ENCODE measurements at regions not wholly inside any gene's neighbourhood (a gene's known extent, or its start where the extent isn't known, plus 50 kb on each side); places are given as distances from the start of the nearest gene placed in this dataset.

DNA sequence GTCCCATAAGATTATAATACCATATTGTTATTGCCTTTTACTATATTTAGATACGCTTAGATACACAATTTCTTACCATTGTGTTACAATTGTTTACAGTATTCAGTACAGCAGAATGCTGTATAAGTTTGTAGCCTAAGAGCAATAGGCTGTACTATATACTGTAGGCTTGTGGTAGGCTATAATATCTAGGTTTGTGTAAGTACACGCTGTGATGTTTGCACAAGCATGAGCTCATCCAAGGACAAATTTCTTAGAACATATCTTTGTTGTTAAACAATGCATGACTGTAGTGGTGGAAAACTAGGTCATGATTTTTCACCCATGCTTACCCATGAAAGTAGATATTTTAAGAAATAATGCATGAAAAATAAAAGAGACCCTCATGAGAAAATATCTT is 509.4 kb upstream of the CDH18 start:
- ChIA-PET CTCF (no interaction called here), POLR2A (no interaction called here)
- TF ChIP-seq PATZ1 (tag by site-specific recombination; IDR thresholded peaks at IDR 0.05): no peak
- no peak for TF ChIP-seq ZNF221 (tag by site-specific recombination; IDR thresholded peaks at IDR 0.05; ENCODE audit: borderline replicate concordance)
- TF ChIP-seq ZNF571 (tag by site-specific recombination; IDR thresholded peaks at IDR 0.05): no peak
- TF ChIP-seq KLF8 (tag by site-specific recombination; IDR thresholded peaks at IDR 0.05): no peak
- TF ChIP-seq ZNF404 (tag by site-specific recombination; IDR thresholded peaks at IDR 0.05): no peak
- TF ChIP-seq ZNF549 (tag by site-specific recombination; IDR thresholded peaks at IDR 0.05): no peak
- no peak for TF ChIP-seq ZNF423 (tag by site-specific recombination; IDR thresholded peaks at IDR 0.05)
- no peak for TF ChIP-seq HOXD13 (CRISPR knock-in tag; IDR thresholded peaks at IDR 0.05; ENCODE audit: borderline replicate concordance)
- TF ChIP-seq KLF1 (tag by site-specific recombination; IDR thresholded peaks at IDR 0.05): no peak
- TF ChIP-seq ZNF239 (tag by site-specific recombination; IDR thresholded peaks at IDR 0.05): no peak
- TF ChIP-seq ZNF426 (tag by site-specific recombination; IDR thresholded peaks at IDR 0.05): no peak
- no peak for TF ChIP-seq YY2 (tag by site-specific recombination; IDR thresholded peaks at IDR 0.05)
- no peak for TF ChIP-seq HOXC10 (CRISPR knock-in tag; IDR thresholded peaks at IDR 0.05)
- no peak for TF ChIP-seq ZNF112 (tag by site-specific recombination; IDR thresholded peaks at IDR 0.05)
- no peak for TF ChIP-seq ZBTB1 (tag by site-specific recombination; IDR thresholded peaks at IDR 0.05)
- TF ChIP-seq RBAK (tag by site-specific recombination; IDR thresholded peaks at IDR 0.05): no peak
- TF ChIP-seq ZBTB6 (tag by site-specific recombination; IDR thresholded peaks at IDR 0.05): no peak
- no peak for TF ChIP-seq SALL2 (tag by site-specific recombination; IDR thresholded peaks at IDR 0.05; ENCODE audit: borderline replicate concordance)
- TF ChIP-seq, protein P1, sequence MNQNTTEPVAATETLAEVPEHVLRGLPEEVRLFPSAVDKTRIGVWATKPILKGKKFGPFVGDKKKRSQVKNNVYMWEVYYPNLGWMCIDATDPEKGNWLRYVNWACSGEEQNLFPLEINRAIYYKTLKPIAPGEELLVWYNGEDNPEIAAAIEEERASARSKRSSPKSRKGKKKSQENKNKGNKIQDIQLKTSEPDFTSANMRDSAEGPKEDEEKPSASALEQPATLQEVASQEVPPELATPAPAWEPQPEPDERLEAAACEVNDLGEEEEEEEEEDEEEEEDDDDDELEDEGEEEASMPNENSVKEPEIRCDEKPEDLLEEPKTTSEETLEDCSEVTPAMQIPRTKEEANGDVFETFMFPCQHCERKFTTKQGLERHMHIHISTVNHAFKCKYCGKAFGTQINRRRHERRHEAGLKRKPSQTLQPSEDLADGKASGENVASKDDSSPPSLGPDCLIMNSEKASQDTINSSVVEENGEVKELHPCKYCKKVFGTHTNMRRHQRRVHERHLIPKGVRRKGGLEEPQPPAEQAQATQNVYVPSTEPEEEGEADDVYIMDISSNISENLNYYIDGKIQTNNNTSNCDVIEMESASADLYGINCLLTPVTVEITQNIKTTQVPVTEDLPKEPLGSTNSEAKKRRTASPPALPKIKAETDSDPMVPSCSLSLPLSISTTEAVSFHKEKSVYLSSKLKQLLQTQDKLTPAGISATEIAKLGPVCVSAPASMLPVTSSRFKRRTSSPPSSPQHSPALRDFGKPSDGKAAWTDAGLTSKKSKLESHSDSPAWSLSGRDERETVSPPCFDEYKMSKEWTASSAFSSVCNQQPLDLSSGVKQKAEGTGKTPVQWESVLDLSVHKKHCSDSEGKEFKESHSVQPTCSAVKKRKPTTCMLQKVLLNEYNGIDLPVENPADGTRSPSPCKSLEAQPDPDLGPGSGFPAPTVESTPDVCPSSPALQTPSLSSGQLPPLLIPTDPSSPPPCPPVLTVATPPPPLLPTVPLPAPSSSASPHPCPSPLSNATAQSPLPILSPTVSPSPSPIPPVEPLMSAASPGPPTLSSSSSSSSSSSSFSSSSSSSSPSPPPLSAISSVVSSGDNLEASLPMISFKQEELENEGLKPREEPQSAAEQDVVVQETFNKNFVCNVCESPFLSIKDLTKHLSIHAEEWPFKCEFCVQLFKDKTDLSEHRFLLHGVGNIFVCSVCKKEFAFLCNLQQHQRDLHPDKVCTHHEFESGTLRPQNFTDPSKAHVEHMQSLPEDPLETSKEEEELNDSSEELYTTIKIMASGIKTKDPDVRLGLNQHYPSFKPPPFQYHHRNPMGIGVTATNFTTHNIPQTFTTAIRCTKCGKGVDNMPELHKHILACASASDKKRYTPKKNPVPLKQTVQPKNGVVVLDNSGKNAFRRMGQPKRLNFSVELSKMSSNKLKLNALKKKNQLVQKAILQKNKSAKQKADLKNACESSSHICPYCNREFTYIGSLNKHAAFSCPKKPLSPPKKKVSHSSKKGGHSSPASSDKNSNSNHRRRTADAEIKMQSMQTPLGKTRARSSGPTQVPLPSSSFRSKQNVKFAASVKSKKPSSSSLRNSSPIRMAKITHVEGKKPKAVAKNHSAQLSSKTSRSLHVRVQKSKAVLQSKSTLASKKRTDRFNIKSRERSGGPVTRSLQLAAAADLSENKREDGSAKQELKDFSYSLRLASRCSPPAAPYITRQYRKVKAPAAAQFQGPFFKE (tag by site-specific recombination; IDR thresholded peaks at IDR 0.05; ENCODE audit: borderline replicate concordance): no peak
- no peak for TF ChIP-seq ZBTB8A (tag by site-specific recombination; IDR thresholded peaks at IDR 0.05)

More for the DNA sequence above, 509.4 kb upstream of the CDH18 start:
- no peaks in the 10 kb centered on the region for H3K36me3 ChIP-seq (ENCODE audit: control insufficient read depth in 2 of 2, insufficient read depth in 1 of 2, low read length in 2 of 2)
- H3K27ac ChIP-seq (ENCODE audit: extremely low read depth, low read depth, low read length): no peak overlapping the region
- no peaks in the 10 kb centered on the region for H3K9me3 ChIP-seq (ENCODE audit: control insufficient read depth, insufficient read depth, low read depth, low read length)
- H3K4me1 ChIP-seq (ENCODE audit: control insufficient read depth, insufficient read depth, low read length): no peaks in the 10 kb centered on the region
- H3K4me3 ChIP-seq (ENCODE audit: low read depth, low read length): no peak overlapping the region
